OCI-LY7 (cell line): ENCODE measurements at regions not wholly inside any gene's neighbourhood (a gene's known extent, or its start where the extent isn't known, plus 50 kb on each side); places are given as distances from the start of the nearest gene placed in this dataset.

Source experiments
- EZH2phosphoT487 ChIP-seq: fragments of 200-600 bp; sonication (generic); IDR thresholded peaks from 2 replicates; pipeline ENCODE4 v1.6.1; 2018; ENCODE audit warnings: low read depth, borderline replicate concordance, mild to moderate bottlenecking, mixed run types, antibody characterized with exemption, low read length, moderate library complexity, mixed read lengths
- TF ChIP-seq, protein P1 (sequence below): fragments of 200-600 bp; sonication (generic); conservative IDR thresholded peaks from 2 replicates; pipeline ENCODE4 v1.5.1; 2014; ENCODE audit warnings: mild to moderate bottlenecking, antibody characterized with exemption, low read length, moderate library complexity, mixed read lengths

DNA sequence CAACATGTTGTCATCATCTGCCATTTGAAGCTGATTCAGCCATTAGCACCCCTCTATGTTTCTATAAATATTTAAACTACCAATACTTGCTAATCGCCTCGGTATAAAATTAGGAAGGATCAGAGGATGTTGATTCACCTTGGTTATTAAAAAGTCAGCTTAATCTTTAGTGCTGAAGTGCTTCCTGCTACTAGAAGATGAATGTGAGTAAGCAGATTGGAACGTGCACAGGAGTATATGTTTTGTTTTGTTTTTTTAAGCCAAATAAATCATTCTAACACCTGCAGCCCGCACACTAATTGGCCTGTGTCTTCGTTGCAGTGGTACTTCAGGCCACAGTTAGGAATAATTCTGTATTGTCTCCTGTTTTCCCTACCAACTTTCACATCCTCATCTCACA is 485.7 kb downstream of the AJAP1 start:
- TF ChIP-seq, protein P1, sequence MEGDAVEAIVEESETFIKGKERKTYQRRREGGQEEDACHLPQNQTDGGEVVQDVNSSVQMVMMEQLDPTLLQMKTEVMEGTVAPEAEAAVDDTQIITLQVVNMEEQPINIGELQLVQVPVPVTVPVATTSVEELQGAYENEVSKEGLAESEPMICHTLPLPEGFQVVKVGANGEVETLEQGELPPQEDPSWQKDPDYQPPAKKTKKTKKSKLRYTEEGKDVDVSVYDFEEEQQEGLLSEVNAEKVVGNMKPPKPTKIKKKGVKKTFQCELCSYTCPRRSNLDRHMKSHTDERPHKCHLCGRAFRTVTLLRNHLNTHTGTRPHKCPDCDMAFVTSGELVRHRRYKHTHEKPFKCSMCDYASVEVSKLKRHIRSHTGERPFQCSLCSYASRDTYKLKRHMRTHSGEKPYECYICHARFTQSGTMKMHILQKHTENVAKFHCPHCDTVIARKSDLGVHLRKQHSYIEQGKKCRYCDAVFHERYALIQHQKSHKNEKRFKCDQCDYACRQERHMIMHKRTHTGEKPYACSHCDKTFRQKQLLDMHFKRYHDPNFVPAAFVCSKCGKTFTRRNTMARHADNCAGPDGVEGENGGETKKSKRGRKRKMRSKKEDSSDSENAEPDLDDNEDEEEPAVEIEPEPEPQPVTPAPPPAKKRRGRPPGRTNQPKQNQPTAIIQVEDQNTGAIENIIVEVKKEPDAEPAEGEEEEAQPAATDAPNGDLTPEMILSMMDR: no peak
- TF ChIP-seq EZH2phosphoT487: no peak
